Dermis microvascular lymphatic vessel endothelial cell (primary cell): ENCODE measurements at regions not wholly inside any gene's neighbourhood (a gene's known extent, or its start where the extent isn't known, plus 50 kb on each side); places are given as distances from the start of the nearest gene placed in this dataset.
"Not testable (repeated sequence)": the region's sequence is repeated elsewhere in the genome, so short reads cannot be mapped to it uniquely, and the experiment has no call there.

ENCODE experiments used
- DNase-seq, 2 donors: peaks; one replicate each; pipeline versions ENCODE4 v3.0.0 to v3.0.0-alpha.2; 2010; ENCODE audit warnings: low read depth in 2 of 2

DNA sequence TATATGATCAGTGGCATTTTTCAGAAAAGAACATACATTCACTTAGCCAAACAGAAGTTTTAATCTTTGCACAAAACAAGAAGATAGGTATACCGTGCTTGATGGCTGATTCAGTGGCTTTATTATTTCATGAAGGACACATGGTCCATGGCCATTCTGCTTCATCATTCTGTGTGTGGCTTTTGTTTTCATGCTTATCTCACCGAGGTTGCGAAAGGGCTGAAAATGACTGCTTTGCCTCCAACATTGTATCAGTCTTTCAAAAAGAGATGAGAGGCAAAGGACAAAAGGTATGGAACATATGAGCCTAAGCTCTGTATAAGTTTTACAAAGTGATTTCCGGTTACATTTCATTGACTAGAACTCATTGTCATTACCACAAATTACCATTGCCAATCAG, 541.1 kb downstream of the RAB28 start:
- no peak for DNase-seq

DNA sequence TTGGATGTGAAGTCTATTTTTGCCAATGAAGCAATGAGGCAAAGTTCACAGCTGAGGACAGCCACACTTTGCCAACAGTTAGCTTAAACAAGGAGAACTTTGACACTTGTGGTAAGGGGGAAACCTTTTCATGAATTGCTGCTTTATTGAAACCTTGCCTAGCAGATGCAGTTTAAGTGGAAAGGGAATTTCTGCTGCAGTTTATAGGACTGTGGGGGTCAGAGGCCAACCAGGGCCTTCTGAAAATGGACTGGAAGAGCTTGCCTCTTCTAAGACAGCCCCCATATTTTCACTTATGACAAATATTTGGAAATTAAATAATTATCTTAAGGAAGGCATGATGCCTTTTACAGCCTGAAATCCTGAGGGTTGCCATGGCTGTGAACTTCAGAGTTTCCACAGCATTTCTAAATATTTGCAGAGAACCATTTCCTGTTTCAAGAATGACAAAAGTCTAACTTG, 550.3 kb downstream of the RAB28 start:
- DNase-seq: no peak

DNA sequence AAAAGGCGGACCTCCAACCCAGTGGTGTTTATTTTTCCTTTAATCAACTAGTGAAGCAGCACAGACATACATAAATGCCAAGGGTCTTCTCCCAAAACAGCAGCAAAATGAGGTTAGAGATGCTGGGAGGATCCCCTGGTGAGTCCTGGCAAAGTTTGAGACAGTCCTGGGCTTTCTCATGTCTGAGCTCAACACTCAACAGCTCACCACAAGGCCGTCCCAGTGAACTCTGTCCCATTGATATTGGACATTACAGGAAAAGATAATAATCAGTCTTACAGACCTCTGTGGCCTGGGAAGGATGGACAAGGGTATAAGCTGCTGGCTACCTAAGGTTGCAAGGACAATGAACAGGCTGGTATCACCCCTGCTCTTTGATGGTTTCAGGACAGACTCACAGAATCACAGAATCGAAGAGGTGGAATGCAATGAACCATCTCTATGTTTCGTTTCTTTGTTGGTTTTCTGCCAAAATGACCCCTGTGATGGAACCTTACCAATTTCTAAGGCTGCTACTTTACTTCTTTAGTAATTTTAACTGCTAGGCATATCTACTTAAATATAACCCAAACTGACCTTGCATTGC, 551.8 kb downstream of the RAB28 start:
- no peak for DNase-seq

DNA sequence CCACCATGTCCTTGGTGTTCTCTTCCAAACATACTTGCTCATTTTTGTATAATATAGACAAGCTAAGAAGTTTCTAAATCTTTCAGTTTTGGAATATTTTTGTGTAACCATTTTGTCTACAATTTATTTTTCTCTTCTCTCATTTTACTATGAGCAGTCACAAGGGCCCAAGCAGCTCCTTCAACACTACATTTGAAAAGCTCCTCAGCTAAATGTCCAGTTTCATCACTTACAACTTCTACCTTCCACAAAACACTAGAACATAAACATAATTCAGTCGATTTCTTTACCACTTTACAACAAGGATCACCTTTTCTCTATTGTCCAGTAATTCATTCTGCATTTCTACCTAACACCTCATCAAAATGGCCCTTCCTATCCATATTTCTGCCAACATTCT, 554.4 kb downstream of the RAB28 start:
- no peak for DNase-seq

DNA sequence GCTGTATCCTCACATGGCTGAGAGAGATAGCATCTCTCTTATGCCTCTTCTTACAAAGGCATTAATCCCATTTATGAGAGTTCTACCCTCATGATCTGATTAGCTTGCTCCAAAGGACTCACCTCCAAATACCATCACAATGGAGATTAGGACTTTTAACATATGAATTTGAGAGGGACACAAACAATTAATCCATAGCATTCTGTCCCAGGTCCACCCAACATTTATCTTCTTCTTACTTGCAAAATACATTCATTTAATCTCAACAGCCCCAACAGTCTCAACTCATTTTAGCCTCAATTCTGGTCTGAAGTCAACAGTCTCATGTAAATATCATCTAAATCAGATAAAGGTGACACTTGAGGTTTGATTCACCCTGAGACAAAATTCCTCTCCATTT, 555.4 kb downstream of the RAB28 start:
- DNase-seq: no peak

DNA sequence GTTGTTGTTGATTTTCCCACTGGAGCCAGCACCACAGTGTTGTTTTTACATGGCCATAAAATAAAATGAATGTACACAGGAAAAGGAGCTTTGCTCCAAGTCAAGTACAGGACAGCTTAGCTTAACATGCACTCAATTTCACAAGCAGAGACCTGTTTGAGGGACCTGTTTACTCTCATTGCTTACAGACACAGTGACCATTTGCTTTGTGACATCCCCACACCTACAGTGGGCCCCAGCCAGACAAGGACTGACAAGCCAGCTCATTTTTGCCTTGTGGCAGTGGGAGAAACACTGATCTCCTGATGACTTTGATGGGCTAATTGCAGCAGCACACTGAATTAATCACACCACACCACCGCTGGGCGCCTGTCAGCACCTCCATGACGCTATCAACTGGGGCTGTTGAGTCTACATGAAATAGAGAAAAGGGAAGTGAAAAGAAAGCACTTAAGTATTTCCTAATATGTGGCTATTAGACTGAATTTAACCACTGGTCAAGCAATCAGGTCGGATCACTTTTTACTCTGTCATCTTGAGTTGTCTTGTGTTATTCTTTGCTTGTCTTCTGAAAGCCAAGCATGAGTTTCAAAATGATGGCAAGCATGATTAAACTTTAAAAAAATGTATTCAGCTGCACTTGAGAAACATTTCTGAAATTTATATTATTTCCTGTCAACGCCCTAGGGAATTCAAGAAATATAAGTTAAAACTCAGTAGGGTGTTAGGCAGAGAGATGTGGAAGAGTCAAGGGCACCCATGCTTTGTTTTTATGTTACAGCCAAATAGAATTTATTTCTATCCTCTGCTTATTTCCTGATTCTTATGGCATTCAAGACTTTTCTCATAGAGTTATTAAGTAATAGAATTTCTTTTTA, 557.7 kb downstream of the RAB28 start:
- DNase-seq: no peak

DNA sequence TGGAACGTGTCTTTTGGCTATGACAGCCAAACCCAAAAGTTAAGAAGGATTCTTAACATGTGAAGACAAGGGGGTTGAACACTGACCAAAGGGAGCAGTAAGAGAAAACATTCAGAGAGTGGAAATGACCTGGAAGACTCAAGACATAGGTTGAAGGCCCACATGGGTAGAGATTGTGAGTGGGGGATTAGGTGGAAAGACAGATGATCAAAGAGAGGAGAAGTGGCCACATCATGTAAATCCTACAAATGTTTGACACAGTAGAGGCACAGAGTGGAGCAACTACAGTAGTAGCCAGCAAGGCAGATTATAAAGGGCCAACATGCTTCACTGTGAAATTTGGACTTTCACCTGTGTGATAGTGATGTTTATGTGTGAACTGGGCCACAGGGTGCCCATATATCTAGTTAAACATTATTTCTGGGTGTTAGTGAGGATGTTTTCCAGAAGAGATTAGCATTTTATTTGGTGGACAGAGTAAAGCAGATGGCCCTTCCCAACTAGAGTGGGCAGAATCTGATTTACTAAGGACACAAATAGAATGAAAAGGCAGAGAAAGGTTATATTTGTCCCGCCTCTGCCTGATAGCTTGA, 559.3 kb downstream of the RAB28 start:
- no peak for DNase-seq

DNA sequence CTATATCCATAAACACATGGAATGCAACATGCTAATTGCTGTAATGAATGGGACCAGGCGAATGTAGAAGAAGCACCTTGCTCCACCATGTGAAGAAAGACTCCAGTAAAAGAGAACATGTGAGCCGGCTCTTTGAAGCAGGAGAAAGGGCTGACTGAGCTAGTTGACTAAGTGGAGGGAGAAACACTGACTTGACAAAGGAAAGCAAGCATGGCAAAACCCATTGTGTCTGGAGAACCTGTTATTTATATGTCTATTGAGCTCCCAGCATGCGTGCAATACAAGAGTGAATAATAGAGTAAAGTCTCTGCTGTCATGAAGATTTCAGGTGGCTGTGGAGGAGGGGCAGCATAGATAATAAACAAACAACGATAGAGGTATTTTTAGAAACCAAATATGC, 559.9 kb downstream of the RAB28 start:
- DNase-seq: no peak

DNA sequence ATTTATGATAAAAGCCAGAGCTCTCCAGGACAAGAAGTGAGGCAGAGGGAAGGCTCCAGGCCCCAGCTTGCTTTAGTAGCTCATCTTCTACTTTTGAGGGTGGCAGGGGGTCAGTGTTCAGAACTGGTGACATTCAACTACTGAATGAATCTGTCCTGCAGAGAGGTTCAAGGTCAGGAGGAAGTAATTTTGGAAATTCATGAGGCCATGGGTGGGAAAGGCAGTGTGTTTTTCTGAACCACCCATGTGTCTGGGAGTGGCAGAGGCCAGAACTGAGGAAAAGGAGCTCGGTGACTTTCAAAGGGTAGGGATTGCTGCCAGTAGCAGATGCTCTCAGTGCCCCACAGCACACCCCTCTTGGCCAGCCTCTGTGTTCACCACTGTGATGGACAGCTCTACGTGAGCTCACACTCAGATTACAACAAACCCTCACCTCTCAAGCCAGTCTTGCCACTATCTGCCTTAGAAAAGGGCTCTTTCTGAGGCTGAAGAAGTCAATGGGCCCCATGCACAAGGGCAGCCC, 571.2 kb downstream of the RAB28 start:
- no peak for DNase-seq

DNA sequence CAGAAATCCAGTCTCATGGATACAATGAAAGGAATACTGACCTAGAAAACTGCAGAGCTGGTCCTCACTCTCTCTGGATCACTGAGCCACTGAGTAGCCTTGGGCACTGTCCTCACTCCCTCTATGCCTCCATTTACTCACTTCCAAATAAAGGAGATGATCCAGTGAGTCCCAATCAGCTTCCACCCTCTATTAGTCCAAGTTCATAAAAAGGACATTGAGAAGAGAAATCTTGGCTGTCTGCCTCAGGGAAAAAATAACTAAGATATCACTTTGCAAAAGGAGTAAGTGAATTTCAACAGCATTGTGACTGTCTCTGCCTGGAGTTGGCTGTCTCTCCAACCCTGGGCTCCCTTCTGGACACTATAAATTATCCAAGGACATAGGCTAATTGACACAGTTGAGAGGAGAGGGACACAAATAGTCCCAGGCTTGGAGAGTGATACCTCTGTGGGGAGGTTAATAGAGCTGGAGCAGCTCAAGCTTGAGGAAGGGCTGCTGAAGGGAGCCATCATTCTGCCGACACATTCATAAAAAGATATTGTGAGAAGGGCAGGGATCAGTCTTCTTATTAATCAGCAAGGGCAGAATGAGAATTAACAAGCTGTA, 572.3 kb downstream of the RAB28 start:
- DNase-seq: no peak

DNA sequence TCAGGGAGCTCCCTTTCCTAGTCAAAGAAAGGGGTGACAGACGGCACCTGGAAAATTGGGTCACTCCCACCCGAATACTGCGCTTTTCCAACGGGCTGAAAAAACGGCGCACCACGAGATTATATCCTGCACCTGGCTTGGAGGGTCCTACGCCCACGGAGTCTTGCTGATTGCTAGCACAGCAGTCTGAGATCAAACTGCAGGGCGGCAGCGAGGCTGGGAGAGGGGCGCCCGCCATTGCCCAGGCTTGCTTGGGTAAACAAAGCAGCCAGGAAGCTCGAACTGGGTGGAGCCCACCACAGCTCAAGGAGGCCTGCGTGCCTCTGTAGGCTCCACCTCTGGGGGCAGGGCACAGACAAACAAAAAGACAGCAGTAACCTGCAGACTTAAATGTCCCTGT, 580.5 kb downstream of the RAB28 start:
- not testable (repeated sequence) for DNase-seq

DNA sequence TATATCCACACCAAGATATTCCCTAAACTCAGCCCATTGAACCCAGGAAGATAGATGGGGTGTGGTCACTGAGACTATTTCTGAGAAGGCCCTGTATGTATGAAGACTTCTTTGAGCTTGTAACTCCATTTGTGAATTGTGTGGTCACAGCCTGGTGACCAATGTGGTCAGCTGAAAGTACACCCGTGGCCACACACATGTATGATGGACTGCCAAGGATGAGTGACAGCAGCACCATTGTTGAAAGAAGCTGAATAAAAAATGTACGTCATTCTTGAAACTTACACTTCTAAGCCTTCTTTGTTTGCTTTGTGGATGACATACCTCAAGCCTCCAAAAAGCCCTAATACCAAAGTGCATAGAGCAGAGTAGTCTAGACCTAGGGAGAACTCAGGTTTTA, 581.4 kb downstream of the RAB28 start:
- no peak for DNase-seq

DNA sequence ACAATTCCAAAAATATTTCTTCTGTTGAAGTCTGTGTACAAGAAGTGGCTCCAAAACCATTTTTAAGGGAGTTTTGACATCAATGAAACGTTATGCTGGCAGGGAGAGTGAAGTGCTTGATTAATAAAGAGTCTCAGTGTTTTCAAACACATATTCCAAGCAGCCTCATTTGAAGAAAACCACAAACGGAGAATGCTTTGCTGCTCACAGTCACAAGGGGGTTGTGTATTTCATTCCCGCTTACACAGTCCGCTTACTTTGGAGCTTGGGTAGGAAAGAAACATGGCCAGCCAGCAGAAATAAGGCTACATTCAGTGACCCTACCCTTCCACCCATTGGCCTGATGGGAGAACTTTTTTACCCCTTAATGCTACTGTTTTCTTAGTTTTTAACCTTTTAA, 586.2 kb downstream of the RAB28 start:
- no peak for DNase-seq

DNA sequence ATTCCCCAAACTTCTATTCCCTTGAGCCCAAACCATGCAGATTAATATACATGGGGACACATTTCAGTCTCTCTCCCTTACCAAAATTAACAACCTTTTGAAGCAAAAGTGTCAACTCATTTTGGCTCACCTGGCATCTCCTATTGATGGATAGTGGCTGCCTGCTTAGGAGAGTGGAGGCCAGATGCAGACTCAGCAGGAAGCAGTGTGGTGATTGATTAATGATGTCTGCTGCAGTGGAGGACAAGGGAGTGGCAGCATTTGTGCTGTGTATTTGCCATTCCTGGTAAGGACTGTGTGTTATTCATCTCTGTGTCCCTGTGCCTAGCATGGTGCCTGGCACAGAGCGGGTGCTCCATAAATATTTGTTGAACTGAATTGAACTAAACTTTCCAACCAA, 590.1 kb downstream of the RAB28 start:
- DNase-seq: no peak

DNA sequence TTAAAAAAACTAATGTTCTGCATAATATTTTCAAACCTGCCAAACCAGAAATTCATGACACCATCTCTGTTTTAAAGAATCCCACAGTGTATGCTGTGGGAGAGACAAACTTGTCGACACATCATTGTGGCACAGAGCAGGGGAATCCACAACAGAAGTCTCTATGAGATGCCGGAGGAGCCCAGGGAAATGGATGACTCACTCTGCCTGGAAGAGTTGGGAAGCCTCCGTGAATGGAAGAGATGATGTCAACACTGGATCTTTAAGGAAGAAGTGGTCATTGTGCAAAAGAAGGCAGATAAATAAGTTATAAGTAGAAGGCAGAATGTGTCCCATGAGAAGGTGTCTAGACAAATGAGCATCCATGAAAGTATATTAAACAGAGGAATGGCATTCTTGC, 595.1 kb downstream of the RAB28 start:
- DNase-seq: no peak

DNA sequence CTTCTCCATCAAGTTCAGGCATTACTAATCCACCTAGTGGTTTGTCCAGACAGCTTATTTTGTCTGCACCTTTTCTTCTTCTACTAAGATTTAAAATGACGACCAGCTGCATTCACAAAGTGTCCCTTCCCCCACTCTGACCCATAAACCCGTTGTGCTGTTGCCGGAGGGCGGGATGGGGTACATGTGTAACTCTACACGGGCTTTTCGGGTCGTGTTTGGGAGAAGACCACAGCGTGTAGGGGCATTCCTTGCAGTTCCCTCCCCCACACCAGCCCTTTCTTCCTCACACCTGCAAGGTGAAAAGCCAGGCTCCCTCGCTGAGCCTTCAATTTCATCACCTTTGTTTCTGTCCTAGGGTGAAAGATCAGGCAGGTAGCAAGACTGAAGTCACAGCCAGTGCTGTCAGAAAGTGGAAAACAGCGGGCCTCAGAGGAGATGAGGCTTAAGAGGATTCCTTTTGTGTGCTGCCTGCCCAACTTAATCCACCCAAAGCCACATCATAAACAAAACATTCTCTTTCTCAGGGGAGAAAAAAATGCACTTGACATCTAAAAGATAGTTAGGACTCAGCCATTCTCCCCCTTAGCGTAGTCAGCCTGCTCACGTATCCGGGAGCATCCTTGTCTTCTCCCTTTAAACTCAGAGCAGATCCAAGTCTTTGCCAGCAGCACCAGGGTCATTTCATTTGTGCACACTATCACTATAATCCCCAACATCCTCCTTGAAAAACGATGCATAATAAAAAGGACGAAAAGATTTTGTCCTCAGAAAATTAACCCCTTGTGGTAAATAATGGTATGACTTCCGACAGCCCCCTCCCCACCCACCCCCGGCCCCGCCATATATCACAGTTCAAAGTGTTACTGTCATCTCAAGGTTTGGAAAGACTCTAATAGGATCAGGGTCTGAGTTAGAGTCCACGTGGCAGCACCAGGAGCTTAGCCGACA, 599.0 kb downstream of the RAB28 start:
- DNase-seq: no peak

DNA sequence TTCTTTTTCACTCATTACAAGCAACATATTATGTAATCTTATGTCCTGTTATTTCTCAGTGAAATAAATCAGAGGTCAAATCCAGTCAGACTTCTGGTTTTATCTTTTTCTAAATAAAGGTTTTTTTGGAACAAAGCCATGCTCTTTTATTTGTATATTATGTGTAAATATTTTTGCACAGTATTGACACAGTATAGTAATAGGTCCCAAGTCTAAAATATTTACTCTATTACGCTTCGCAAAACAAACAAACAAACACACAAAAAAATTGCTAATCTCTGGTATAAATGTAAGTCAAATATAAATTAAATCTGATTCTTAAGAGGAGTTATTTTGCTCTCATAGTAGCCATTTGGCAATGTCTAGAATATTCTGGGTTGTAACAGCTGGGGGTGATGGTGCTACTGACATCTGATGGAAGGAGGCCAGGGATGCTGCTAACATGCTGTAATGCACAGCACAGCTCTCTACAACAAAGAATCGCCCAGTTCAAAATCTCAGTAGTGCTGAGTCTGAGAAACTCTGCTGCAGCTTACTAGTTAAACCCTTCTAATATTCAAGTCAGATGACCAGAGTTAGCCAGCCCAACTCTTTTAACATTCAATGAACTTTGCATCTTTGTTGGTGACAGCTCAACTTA, 602.1 kb downstream of the RAB28 start:
- no peak for DNase-seq

DNA sequence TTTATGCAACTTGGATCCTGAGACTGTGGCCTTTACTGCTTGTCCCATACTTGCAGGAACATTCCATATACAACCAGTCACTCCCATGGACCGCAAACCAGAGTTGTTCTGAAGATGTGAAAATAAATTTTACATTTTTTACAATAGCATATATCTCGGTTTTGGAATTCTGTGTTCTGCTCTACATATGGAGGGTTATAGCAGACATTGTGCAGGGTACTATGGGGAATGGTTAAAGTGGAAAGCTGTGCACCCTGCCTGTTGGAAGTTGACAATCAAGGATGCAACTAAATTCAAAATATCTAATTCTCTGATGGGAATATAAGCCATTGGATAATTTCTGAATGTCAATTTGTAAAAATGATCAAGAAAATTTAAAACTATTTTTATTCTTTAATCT, 603.3 kb downstream of the RAB28 start:
- no peak for DNase-seq

DNA sequence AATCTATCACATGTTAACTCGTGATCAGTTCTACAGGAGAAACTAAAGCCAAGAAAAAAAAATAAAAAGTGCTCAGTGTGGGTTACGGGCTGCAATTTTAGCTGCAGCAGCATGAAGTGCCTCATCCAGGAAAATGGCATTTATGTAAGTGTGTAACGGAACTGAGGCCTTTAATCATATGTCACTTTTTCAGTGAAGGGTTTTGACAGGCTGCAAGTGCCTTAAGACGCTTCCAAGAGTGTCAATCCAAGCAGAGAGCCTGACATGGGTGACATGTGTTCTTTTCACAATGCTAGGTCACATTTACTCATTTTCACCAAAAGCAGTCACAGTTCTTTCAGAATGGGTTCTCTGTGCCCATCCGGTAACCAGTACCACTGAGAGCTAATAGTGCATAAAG, 604.6 kb downstream of the RAB28 start:
- no peak for DNase-seq

DNA sequence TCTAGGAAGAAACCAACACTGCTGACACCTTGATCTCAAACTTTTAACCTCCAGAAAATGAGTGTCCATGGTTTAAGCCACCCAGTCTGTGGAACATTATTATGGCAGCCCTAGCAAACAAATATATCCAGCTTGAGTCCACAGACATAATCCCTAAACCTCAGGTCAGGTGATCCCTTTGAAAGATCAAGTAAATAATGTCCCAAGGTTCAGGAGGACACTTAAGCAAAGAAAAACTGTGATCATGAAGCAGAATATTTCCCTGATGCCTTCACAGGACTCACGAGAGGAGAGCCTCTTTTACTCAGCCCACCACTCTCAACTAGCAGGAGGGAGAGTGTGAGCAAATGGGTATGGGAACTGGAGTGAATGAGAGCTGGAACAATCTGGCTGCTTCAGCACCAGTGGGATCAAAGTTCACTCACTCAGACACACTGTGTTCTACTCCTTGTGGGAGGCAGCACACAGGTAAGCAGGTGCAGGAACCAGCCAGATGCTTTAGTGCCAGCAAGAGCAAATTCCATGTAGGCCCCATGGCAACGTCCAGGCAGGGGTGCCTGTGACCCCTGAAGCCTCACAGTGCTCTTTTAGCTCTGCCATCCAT, 608.4 kb downstream of the RAB28 start:
- DNase-seq: no peak
